Esophagus squamous epithelium (tissue), 4 donors: ENCODE measurements at regions not wholly inside any gene's neighbourhood (a gene's known extent, or its start where the extent isn't known, plus 50 kb on each side); places are given as distances from the start of the nearest gene placed in this dataset.
"Not testable (repeated sequence)": the region's sequence is repeated elsewhere in the genome, so short reads cannot be mapped to it uniquely, and the experiment has no call there.

Source experiments
- POLR2A ChIP-seq, 4 donors: fragments of 450-650 bp; IDR thresholded peaks; one replicate each; pipeline ENCODE4 v1.6.1; 2017; ENCODE audit warnings: antibody characterized with exemption in 4 of 4, mild to moderate bottlenecking in 4 of 4, moderate library complexity in 3 of 4
- TF ChIP-seq, protein P1 (sequence below), 6 experiments: fragments of 450-650 bp in 4 of 6; fragments of 200-600 bp in 2 of 6; sonication (generic) in 2 of 6; IDR thresholded peaks; one replicate each; pipeline ENCODE4 v1.5.1; 2016 to 2019; ENCODE audit warnings: antibody characterized with exemption in 6 of 6, mild to moderate bottlenecking in 4 of 6, moderate library complexity in 4 of 6

DNA sequence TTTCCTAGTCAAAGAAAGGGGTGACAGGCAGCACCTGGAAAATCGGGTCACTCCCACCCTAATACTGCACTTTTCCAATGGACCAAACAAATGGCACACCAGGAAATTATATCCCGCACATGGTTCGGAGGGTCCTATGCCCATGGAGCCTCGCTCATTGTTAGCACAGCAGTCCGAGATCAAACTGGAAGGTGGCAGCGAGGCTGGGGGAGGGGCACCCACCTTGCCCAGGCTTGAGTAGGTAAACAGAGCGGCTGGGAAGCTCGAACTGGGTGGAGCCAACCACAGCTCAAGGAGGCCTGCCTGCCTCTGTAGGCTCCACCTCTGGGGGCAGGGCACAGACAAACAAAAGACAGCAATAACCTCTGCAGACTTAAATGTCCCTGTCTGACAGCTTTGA lies 539.2 kb upstream of the ST8SIA4 start:
- TF ChIP-seq, protein P1, sequence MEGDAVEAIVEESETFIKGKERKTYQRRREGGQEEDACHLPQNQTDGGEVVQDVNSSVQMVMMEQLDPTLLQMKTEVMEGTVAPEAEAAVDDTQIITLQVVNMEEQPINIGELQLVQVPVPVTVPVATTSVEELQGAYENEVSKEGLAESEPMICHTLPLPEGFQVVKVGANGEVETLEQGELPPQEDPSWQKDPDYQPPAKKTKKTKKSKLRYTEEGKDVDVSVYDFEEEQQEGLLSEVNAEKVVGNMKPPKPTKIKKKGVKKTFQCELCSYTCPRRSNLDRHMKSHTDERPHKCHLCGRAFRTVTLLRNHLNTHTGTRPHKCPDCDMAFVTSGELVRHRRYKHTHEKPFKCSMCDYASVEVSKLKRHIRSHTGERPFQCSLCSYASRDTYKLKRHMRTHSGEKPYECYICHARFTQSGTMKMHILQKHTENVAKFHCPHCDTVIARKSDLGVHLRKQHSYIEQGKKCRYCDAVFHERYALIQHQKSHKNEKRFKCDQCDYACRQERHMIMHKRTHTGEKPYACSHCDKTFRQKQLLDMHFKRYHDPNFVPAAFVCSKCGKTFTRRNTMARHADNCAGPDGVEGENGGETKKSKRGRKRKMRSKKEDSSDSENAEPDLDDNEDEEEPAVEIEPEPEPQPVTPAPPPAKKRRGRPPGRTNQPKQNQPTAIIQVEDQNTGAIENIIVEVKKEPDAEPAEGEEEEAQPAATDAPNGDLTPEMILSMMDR (IDR thresholded peaks at IDR 0.05): not testable (repeated sequence)
- not testable (repeated sequence) for TF ChIP-seq POLR2A (IDR thresholded peaks at IDR 0.05)
